ENCODE measurements at regions not wholly inside any gene's neighbourhood (a gene's known extent, or its start where the extent isn't known, plus 50 kb on each side); places are given as distances from the start of the nearest gene placed in this dataset.

GRCh38 chr17:53344778-53345177, 477.9 kb upstream of the KIF2B start:
- Histone ChIP-seq H3K4me2 (ENCODE audit: low read length) (no peak overlapping the region), H3K9me2 (ENCODE audit: insufficient read depth) (no peaks in the 10 kb centered on the region), H3K4me1 (ENCODE audit: control insufficient read depth in 1 of 2, insufficient read depth in 2 of 2, low read length in 2 of 2) (no peaks in the 10 kb centered on the region), H3K27me3 (ENCODE audit: insufficient read depth, low read length) (no peaks in the 10 kb centered on the region), H2AFZ (ENCODE audit: low read depth, low read length, poor library complexity, severe bottlenecking) (no peak overlapping the region), H3K9me3 (ENCODE audit: control insufficient read depth in 1 of 2, insufficient read depth in 1 of 2, low read depth in 1 of 2, low read length in 2 of 2) (peaks cover 14 to 40% of the 10 kb centered on the region in 2 experiments; a peak in 3 of 4 replicates), H3K9ac (ENCODE audit: low read length) (no peak overlapping the region), H3K36me3 (ENCODE audit: control insufficient read depth in 1 of 2, insufficient read depth in 2 of 2, low read length in 2 of 2) (no peaks in the 10 kb centered on the region), H3K79me2 (ENCODE audit: insufficient read depth, low read length) (no peaks in the 10 kb centered on the region), H4K20me1 (ENCODE audit: insufficient read depth) (no peaks in the 10 kb centered on the region), H3K4me3 (replicated peaks in 1 of 2; ENCODE audit: low read depth in 1 of 2, low read length in 2 of 2) (no peak overlapping the region), H3K27ac (ENCODE audit: low read depth, low read length) (no peak overlapping the region)
- POLR2A ChIA-PET, result no interaction called here
- TF ChIP-seq CEBPB (IDR thresholded peaks at IDR 0.05; ENCODE audit: low read depth) (no peak), TCF7L2 (IDR thresholded peaks at IDR 0.05; ENCODE audit: borderline replicate concordance, extremely low read depth, insufficient read depth, insufficient read length) (no peak), SP1 (IDR thresholded peaks at IDR 0.05; ENCODE audit: low read depth) (no peak), ZNF274 (IDR thresholded peaks at IDR 0.05; ENCODE audit: low read depth, low read length) (no peak), POLR2A (IDR thresholded peaks at IDR 0.05; ENCODE audit: borderline replicate concordance, extremely low read depth, insufficient read depth, insufficient read length) (no peak), EGR1 (IDR thresholded peaks at IDR 0.05; ENCODE audit: low read depth) (no peak), RAD21 (IDR thresholded peaks at IDR 0.05; ENCODE audit: low read depth) (no peak), REST (IDR thresholded peaks at IDR 0.05; ENCODE audit: low read depth) (no peak), CBX3 (IDR thresholded peaks at IDR 0.05; ENCODE audit: low read depth) (no peak), EZH2 (IDR thresholded peaks at IDR 0.05) (no peak), YY1 (IDR thresholded peaks at IDR 0.05; ENCODE audit: extremely low read depth, insufficient replicate concordance, low read depth, low read length) (no peak), ZBTB33 (IDR thresholded peaks at IDR 0.05; ENCODE audit: extremely low read depth, insufficient replicate concordance, low read length) (no peak), FOSL1 (IDR thresholded peaks at IDR 0.05; ENCODE audit: low read depth) (no peak), ZFX (IDR thresholded peaks at IDR 0.05) (no peak), ELF1 (IDR thresholded peaks at IDR 0.05; ENCODE audit: borderline replicate concordance, low read depth) (no peak), ATF3 (IDR thresholded peaks at IDR 0.05) (no peak), CTCF (IDR thresholded peaks at IDR 0.05 in 2 of 3, conservative IDR thresholded peaks at IDR 0.05 in 1 of 3; ENCODE audit: borderline replicate concordance in 1 of 3, insufficient read depth in 1 of 3, low read depth in 2 of 3, low read length in 2 of 3) (no peak), MAX (IDR thresholded peaks at IDR 0.05) (no peak), SIN3A (IDR thresholded peaks at IDR 0.05; ENCODE audit: low read depth) (no peak)
- CTCF ChIA-PET, result no interaction called here
- intact Hi-C loops (cut with micrococcal nuclease), result no loop called here
- RAD21 ChIA-PET (ENCODE audit: low non-redundant PET in 1 of 2, low total read pairs in 2 of 2, uncharacterized antibody in 2 of 2, unreplicated experiment in 2 of 2), result no interaction called here
- no TSS peak for BruUV-seq (replicated peaks)
- ATAC-seq (no peak), DNase-seq (ENCODE audit: low read depth, low spot score) (no peak)

All from HCT116 (cell line).